ENCODE measurements at regions not wholly inside any gene's neighbourhood (a gene's known extent, or its start where the extent isn't known, plus 50 kb on each side); places are given as distances from the start of the nearest gene placed in this dataset.

- no peak for TF ChIP-seq AGO1 (IDR thresholded peaks at IDR 0.05; ENCODE audit: low read depth, low read length, poor library complexity, severe bottlenecking)
- TF ChIP-seq ZSCAN31 (CRISPR knock-in tag; IDR thresholded peaks at IDR 0.05; ENCODE audit: low read depth) = peak; percentile 72; the same call in 1 of the 2 replicates
- TF ChIP-seq MED8 (CRISPR knock-in tag; IDR thresholded peaks at IDR 0.05; ENCODE audit: insufficient replicate concordance) = no peak
- TF ChIP-seq CHD2 (IDR thresholded peaks at IDR 0.05; ENCODE audit: low read depth, low read length) = peak; percentile 21; the same call in 1 of the 2 replicates
- TF ChIP-seq MXD4 (CRISPR knock-in tag; IDR thresholded peaks at IDR 0.05) = peak; percentile 16; the same call in 1 of the 2 replicates
- peak; percentile 56; the same call in 1 of the 2 replicates for TF ChIP-seq FOXC1 (CRISPR knock-in tag; IDR thresholded peaks at IDR 0.05; ENCODE audit: borderline replicate concordance)
- no peak; the same call in 1 of the 2 replicates for TF ChIP-seq KLF15 (CRISPR knock-in tag; IDR thresholded peaks at IDR 0.05; ENCODE audit: borderline replicate concordance)
- TF ChIP-seq SSRP1 (CRISPR knock-in tag; IDR thresholded peaks at IDR 0.05) = no peak
- TF ChIP-seq, protein P1, sequence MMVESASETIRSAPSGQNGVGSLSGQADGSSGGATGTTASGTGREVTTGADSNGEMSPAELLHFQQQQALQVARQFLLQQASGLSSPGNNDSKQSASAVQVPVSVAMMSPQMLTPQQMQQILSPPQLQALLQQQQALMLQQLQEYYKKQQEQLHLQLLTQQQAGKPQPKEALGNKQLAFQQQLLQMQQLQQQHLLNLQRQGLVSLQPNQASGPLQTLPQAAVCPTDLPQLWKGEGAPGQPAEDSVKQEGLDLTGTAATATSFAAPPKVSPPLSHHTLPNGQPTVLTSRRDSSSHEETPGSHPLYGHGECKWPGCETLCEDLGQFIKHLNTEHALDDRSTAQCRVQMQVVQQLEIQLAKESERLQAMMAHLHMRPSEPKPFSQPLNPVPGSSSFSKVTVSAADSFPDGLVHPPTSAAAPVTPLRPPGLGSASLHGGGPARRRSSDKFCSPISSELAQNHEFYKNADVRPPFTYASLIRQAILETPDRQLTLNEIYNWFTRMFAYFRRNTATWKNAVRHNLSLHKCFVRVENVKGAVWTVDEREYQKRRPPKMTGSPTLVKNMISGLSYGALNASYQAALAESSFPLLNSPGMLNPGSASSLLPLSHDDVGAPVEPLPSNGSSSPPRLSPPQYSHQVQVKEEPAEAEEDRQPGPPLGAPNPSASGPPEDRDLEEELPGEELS (CRISPR knock-in tag; IDR thresholded peaks at IDR 0.05) = no peak; the same call in 1 of the 2 replicates
- no peak for TF ChIP-seq MAFG (CRISPR knock-in tag; IDR thresholded peaks at IDR 0.05)
- no peak for TF ChIP-seq RFX1 (IDR thresholded peaks at IDR 0.05)
- peak; percentile 89; the same call in 1 of the 2 replicates for TF ChIP-seq SNAI1 (CRISPR knock-in tag; IDR thresholded peaks at IDR 0.05; ENCODE audit: borderline replicate concordance)
- 0 out of 2 replicates have a peak, but pooled peaks have one; percentile 86 for TF ChIP-seq ZNF253 (CRISPR knock-in tag; IDR thresholded peaks at IDR 0.05; ENCODE audit: borderline replicate concordance)
- TF ChIP-seq ZNF430 (CRISPR knock-in tag; IDR thresholded peaks at IDR 0.05) = peak; percentile 88
- peak; percentile 41 for TF ChIP-seq FOSL2 (CRISPR knock-in tag; IDR thresholded peaks at IDR 0.05)
- peak; percentile 62; the same call in 1 of the 2 replicates for TF ChIP-seq ZNF639 (CRISPR knock-in tag; conservative IDR thresholded peaks at IDR 0.05)
- TF ChIP-seq, protein P2, sequence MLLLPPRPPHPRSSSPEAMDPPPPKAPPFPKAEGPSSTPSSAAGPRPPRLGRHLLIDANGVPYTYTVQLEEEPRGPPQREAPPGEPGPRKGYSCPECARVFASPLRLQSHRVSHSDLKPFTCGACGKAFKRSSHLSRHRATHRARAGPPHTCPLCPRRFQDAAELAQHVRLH (CRISPR knock-in tag; IDR thresholded peaks at IDR 0.05; ENCODE audit: borderline replicate concordance, low read depth) = 0 out of 2 replicates have a peak, but pooled peaks have one; percentile 50
- no peak for TF ChIP-seq ZNF75D (CRISPR knock-in tag; IDR thresholded peaks at IDR 0.05; ENCODE audit: borderline replicate concordance)
Observed at GRCh38 chr13:44141725-44142539, 231.7 kb upstream of the SERP2 start (continued).
